ENCODE measurements at regions not wholly inside any gene's neighbourhood (a gene's known extent, or its start where the extent isn't known, plus 50 kb on each side); places are given as distances from the start of the nearest gene placed in this dataset.

- TF ChIP-seq CTCF (IDR thresholded peaks at IDR 0.05; ENCODE audit: insufficient read depth, low read depth, low read length) = peak; percentile 88
- no peak for TF ChIP-seq EZH2 (IDR thresholded peaks at IDR 0.05; ENCODE audit: insufficient read depth, low read length)
Measured at GRCh38 chr6:148144917-148145521, 197.6 kb upstream of the SASH1 start.

All from astrocyte (in vitro differentiated cells and primary cell).